ENCODE measurements at regions not wholly inside any gene's neighbourhood (a gene's known extent, or its start where the extent isn't known, plus 50 kb on each side); places are given as distances from the start of the nearest gene placed in this dataset.

DNA sequence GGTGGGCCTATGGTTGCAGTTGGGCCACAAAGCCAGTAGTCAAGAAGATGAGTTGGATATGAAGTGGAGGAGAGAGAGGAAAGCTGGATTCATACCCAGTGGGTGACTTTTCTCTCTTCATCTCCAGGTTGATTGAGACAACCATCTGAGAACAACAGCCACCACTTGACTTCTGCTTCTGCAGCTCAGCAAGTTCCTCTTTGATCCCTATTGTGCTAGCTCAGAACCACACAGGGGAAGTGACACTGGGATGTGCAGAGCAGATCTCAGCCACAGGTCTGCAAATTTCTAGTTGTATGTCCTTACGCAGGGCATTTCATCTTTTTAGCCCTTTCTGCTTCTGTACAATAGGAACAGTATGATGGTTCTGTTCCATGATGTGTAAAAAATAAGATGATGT, 459.2 kb upstream of the ARRDC4 start:
- intact Hi-C loops (cut with DNase I; ENCODE audit: low total_unique reads) = no loop called here

DNA sequence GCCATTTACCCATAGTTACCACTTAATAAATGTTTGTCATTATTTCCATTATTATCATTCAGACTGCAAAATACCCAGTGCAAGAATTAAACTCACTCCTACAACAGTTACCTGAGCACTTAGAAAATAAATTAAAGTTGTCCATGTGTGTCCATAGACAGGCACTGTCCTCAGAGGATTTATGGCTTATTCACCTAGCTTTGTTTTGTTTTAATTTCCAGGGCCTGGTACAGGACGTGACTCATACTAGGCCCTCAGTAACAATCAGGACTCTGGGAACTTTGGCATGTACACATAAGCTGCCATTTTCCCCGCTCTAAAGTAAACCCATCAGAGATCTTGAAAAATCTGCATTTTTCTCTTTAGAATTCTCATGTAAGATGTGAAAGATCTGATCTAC, 458.5 kb upstream of the ARRDC4 start:
- H3K9me3 ChIP-seq = no peaks in the 10 kb centered on the region
- H3K4me1 ChIP-seq = no peaks in the 10 kb centered on the region
- no peaks in the 10 kb centered on the region for H3K27me3 ChIP-seq
- no peaks in the 10 kb centered on the region for H3K36me3 ChIP-seq
- intact Hi-C loops (cut with DNase I; ENCODE audit: low total_unique reads) = no loop called here
- DNase-seq = no peak
- TF ChIP-seq, protein P1, sequence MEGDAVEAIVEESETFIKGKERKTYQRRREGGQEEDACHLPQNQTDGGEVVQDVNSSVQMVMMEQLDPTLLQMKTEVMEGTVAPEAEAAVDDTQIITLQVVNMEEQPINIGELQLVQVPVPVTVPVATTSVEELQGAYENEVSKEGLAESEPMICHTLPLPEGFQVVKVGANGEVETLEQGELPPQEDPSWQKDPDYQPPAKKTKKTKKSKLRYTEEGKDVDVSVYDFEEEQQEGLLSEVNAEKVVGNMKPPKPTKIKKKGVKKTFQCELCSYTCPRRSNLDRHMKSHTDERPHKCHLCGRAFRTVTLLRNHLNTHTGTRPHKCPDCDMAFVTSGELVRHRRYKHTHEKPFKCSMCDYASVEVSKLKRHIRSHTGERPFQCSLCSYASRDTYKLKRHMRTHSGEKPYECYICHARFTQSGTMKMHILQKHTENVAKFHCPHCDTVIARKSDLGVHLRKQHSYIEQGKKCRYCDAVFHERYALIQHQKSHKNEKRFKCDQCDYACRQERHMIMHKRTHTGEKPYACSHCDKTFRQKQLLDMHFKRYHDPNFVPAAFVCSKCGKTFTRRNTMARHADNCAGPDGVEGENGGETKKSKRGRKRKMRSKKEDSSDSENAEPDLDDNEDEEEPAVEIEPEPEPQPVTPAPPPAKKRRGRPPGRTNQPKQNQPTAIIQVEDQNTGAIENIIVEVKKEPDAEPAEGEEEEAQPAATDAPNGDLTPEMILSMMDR (IDR thresholded peaks at IDR 0.05) = no peak
- H3K27ac ChIP-seq = no peak overlapping the region
- H3K4me3 ChIP-seq = no peak overlapping the region

More for the DNA sequence above, 459.2 kb upstream of the ARRDC4 start:
- Histone ChIP-seq H3K27me3 (no peaks in the 10 kb centered on the region), H3K36me3 (no peaks in the 10 kb centered on the region), H3K4me3 (no peak overlapping the region), H3K9me3 (no peaks in the 10 kb centered on the region), H3K27ac (no peak overlapping the region), H3K4me1 (no peaks in the 10 kb centered on the region)
- TF ChIP-seq, protein P1 (IDR thresholded peaks at IDR 0.05) = no peak
- DNase-seq = no peak

DNA sequence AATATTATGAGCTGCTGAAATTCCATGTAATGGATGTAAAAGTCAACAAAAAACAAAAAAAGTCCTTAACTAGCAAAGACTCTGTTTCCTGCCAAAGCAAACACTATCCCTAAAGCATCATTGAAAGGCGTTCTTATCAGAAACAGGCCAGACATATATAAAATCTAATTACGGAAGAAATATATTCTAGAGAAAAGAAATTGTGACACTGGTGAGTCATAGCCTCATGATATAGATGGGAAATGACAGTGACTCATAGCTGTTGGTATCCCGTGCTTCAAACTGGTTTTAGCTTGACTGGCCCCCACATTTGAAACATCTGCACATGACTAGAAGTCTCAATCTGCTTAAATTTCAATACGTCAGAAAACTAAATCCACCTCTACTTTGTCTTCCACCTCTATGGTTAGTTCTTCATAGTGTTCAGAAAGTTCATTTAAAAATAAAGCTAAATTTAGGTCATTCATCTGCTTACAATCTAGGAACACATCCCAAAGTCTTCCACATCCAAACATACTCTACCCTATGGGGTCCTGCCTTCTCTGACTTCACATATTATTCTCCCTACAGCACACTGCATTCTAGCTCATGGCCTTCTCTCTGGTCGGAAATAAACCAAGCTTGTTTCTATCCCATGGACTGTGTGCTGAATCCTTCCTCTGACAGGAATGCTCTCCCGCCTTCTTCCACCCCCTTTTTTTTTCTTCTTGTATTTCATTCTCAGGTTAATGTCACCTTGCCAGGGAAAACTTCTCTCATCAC, 456.3 kb upstream of the ARRDC4 start:
- no peak for DNase-seq
- Histone ChIP-seq H3K4me3 (no peak overlapping the region), H3K36me3 (no peaks in the 10 kb centered on the region), H3K9me3 (no peaks in the 10 kb centered on the region), H3K27me3 (no peaks in the 10 kb centered on the region), H3K4me1 (no peaks in the 10 kb centered on the region), H3K27ac (no peak overlapping the region)
- intact Hi-C loops (cut with DNase I; ENCODE audit: low total_unique reads) = no loop called here
- TF ChIP-seq, protein P1 (IDR thresholded peaks at IDR 0.05) = no peak

DNA sequence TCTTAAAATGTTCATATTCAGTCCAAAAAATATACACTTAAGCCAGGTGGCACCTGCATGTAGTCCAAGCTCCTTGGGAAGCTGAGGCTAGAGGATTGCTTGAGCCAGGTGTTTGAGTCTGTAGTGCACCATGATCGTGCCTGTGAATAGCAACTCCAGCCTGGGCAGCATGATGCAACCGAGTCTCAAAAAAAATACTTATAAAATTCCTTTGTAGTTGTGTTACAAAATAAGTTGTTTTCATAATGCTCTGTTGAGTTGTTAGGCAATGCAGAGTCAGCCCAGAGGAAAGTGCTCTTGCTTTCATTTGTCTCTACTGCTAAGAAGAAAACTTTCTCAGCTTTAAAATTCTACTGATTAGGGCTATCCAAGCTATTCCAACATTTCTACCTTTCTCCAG, 442.8 kb upstream of the ARRDC4 start:
- Histone ChIP-seq H3K36me3 (no peaks in the 10 kb centered on the region), H3K27me3 (no peaks in the 10 kb centered on the region), H3K4me3 (no peak overlapping the region), H3K27ac (no peak overlapping the region), H3K9me3 (no peaks in the 10 kb centered on the region), H3K4me1 (no peaks in the 10 kb centered on the region)
- no peak for DNase-seq
- TF ChIP-seq, protein P1 (IDR thresholded peaks at IDR 0.05) = no peak
- intact Hi-C loops (cut with DNase I; ENCODE audit: low total_unique reads) = no loop called here

DNA sequence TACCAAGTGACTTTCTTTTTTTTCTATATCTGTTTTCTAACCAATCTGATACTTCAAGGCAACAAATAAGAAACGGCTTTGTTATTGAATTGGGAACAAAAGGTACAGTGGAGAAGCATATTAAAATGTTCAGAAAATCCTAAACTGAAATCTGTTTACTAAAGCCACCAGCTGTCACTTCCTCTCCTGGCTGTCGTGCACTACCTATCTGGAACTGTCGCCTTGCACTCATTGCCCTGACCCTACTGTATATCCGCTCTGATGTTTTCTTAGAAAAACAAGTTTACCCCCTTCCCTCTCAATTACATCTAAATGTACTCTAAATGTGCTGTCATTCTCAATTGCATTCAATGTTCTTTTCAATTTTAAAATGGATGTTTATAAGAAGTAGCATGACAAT, 439.8 kb upstream of the ARRDC4 start:
- Histone ChIP-seq H3K9me3 (no peaks in the 10 kb centered on the region), H3K36me3 (no peaks in the 10 kb centered on the region), H3K4me1 (no peaks in the 10 kb centered on the region), H3K27ac (no peak overlapping the region), H3K27me3 (no peaks in the 10 kb centered on the region), H3K4me3 (no peak overlapping the region)
- TF ChIP-seq, protein P1 (IDR thresholded peaks at IDR 0.05) = no peak
- intact Hi-C loops (cut with DNase I; ENCODE audit: low total_unique reads) = no loop called here
- DNase-seq = no peak

Data from tibial artery (tissue), 4 donors.